H9 (cell line): ENCODE measurements at regions not wholly inside any gene's neighbourhood (a gene's known extent, or its start where the extent isn't known, plus 50 kb on each side); places are given as distances from the start of the nearest gene placed in this dataset.

Experiments used
- DNase-seq: peaks from one replicate; pipeline ENCODE4 v3.0.0-alpha.2; 2017
- H2AFZ ChIP-seq: one replicate; pipeline ENCODE4 v1.6.1; 2013; ENCODE audit warnings: mild to moderate bottlenecking, low read length, control low read depth, moderate library complexity
- H2AK5ac ChIP-seq: 2 replicates; pipeline ENCODE4 v1.6.1; 2013; ENCODE audit warnings: low read length, control low read depth, mixed read lengths; ENCODE audit not compliant: insufficient read length
- H2BK120ac ChIP-seq: one replicate; pipeline ENCODE4 v1.6.1; 2013; ENCODE audit warnings: low read depth, mild to moderate bottlenecking, low read length, control low read depth, inconsistent platforms; ENCODE audit not compliant: poor library complexity, severe bottlenecking
- H2BK12ac ChIP-seq: 2 replicates; pipeline ENCODE4 v1.6.1; 2013; ENCODE audit warnings: low read length, control low read depth, mixed read lengths, low read depth; ENCODE audit not compliant: insufficient read length
- H2BK15ac ChIP-seq: 2 replicates; pipeline ENCODE4 v1.6.1; 2013; ENCODE audit warnings: low read depth, low read length, control low read depth
- H2BK20ac ChIP-seq: one replicate; pipeline ENCODE4 v1.6.1; 2013; ENCODE audit warnings: low read depth, mild to moderate bottlenecking, low read length, control low read depth, inconsistent platforms; ENCODE audit not compliant: poor library complexity, severe bottlenecking
- H2BK5ac ChIP-seq: 2 replicates; pipeline ENCODE4 v1.6.1; 2013; ENCODE audit warnings: low read length, control low read depth, mixed read lengths; ENCODE audit not compliant: insufficient read length
- H3K14ac ChIP-seq: 2 replicates; pipeline ENCODE4 v1.6.1; 2013; ENCODE audit warnings: low read length, control low read depth; ENCODE audit not compliant: insufficient read depth
- H3K18ac ChIP-seq: 2 replicates; pipeline ENCODE4 v1.6.1; 2013; ENCODE audit warnings: low read depth, mild to moderate bottlenecking, mixed read lengths, low read length, control low read depth; ENCODE audit not compliant: insufficient read length
- H3K23ac ChIP-seq: 2 replicates; pipeline ENCODE4 v1.6.1; 2013; ENCODE audit warnings: low read length, control low read depth, mixed read lengths, low read depth; ENCODE audit not compliant: insufficient read length
- H3K23me2 ChIP-seq: 2 replicates; pipeline ENCODE4 v1.6.1; 2013; ENCODE audit warnings: low read depth, mild to moderate bottlenecking, mixed read lengths, low read length, control low read depth; ENCODE audit not compliant: insufficient read length, poor library complexity, severe bottlenecking
- H3K27ac ChIP-seq: 2 replicates; pipeline ENCODE4 v1.5.1; 2013; ENCODE audit warnings: low read length, control low read depth, mixed read lengths, low read depth; ENCODE audit not compliant: insufficient read length
- H3K27me3 ChIP-seq: 2 replicates; pipeline ENCODE4 v1.6.1; 2013; ENCODE audit warnings: low read length, control low read depth, inconsistent platforms; ENCODE audit not compliant: insufficient read depth
- H3K4ac ChIP-seq: 2 replicates; pipeline ENCODE4 v1.6.1; 2013; ENCODE audit warnings: low read depth, mild to moderate bottlenecking, control low read depth, inconsistent platforms, low read length, moderate library complexity
- H3K4me1 ChIP-seq: 2 replicates; pipeline ENCODE4 v1.6.1; 2013; ENCODE audit warnings: low read length, control low read depth, inconsistent platforms; ENCODE audit not compliant: insufficient read depth
- H3K4me2 ChIP-seq: 2 replicates; pipeline ENCODE4 v1.6.1; 2013; ENCODE audit warnings: low read length, control low read depth, mixed read lengths; ENCODE audit not compliant: insufficient read length, insufficient read depth
- H3K56ac ChIP-seq: 2 replicates; pipeline ENCODE4 v1.6.1; 2013; ENCODE audit warnings: low read depth, mild to moderate bottlenecking, mixed read lengths, low read length, control low read depth; ENCODE audit not compliant: insufficient read length
- H3K79me1 ChIP-seq: 2 replicates; pipeline ENCODE4 v1.6.1; 2013; ENCODE audit warnings: low read depth, mild to moderate bottlenecking, moderate library complexity, low read length, control low read depth, inconsistent platforms; ENCODE audit not compliant: insufficient read depth, poor library complexity, severe bottlenecking
- H3K79me2 ChIP-seq: 2 replicates; pipeline ENCODE4 v1.6.1; 2013; ENCODE audit warnings: low read length, control low read depth, inconsistent platforms; ENCODE audit not compliant: insufficient read depth
- H3K9ac ChIP-seq: 2 replicates; pipeline ENCODE4 v1.6.1; 2013; ENCODE audit warnings: low read length, control low read depth, mixed read lengths; ENCODE audit not compliant: insufficient read length; ENCODE audit errors: extremely low read depth
- H3K9me3 ChIP-seq: one replicate; pipeline ENCODE4 v1.6.1; 2013; ENCODE audit warnings: low read depth, low read length, inconsistent platforms; ENCODE audit not compliant: control insufficient read depth
- H3T11ph ChIP-seq: one replicate; pipeline ENCODE4 v1.6.1; 2013; ENCODE audit warnings: mild to moderate bottlenecking, low read length, control low read depth, inconsistent platforms
- H4K20me1 ChIP-seq: one replicate; pipeline ENCODE4 v1.6.1; 2013; ENCODE audit not compliant: control insufficient read depth, insufficient read length, insufficient read depth
- H4K5ac ChIP-seq: 2 replicates; pipeline ENCODE4 v1.6.1; 2013; ENCODE audit warnings: low read depth, mild to moderate bottlenecking, mixed read lengths, low read length, control low read depth; ENCODE audit not compliant: insufficient read length
- H4K8ac ChIP-seq: replicated peaks from 2 replicates; pipeline ENCODE4 v1.6.1; 2013; ENCODE audit warnings: low read length, control low read depth, mixed read lengths, low read depth; ENCODE audit not compliant: insufficient read length
- H4K91ac ChIP-seq: 2 replicates; pipeline ENCODE4 v1.6.1; 2013; ENCODE audit warnings: low read depth, mild to moderate bottlenecking, moderate library complexity, mixed read lengths, low read length, control low read depth; ENCODE audit not compliant: insufficient read length
- H3K27ac Mint-ChIP-seq, 3 experiments: 2 replicates in 2 of 3; 3 replicates in 1 of 3; pipeline ENCODE4 v1.8.0; 2020 to 2021; ENCODE audit warnings: mixed read lengths in 3 of 3, mild to moderate bottlenecking in 1 of 3, moderate library complexity in 1 of 3
- H3K27me3 Mint-ChIP-seq: 2 replicates; pipeline ENCODE4 v1.8.0; 2021; ENCODE audit warnings: low read depth, mild to moderate bottlenecking, moderate library complexity, mixed read lengths
- H3K36me3 Mint-ChIP-seq, 3 experiments: 2 replicates in 2 of 3; 3 replicates in 1 of 3; pipeline ENCODE4 v1.8.0; 2020 to 2021; ENCODE audit warnings: low read depth in 3 of 3, mixed read lengths in 3 of 3; ENCODE audit not compliant: insufficient read depth in 1 of 3
- H3K4me1 Mint-ChIP-seq, 2 experiments: 2 replicates each; pipeline ENCODE4 v1.8.0; 2020; ENCODE audit warnings: mixed read lengths in 2 of 2
- H3K4me3 Mint-ChIP-seq, 2 experiments: 2 replicates in 1 of 2; 3 replicates in 1 of 2; pipeline ENCODE4 v1.8.0; 2020 to 2021; ENCODE audit warnings: mild to moderate bottlenecking in 2 of 2, mixed read lengths in 2 of 2, moderate library complexity in 1 of 2
- H3K9me3 Mint-ChIP-seq, 2 experiments: 2 replicates in 1 of 2; 3 replicates in 1 of 2; pipeline ENCODE4 v1.8.0; 2020; ENCODE audit warnings: mild to moderate bottlenecking in 2 of 2, mixed read lengths in 2 of 2, moderate library complexity in 1 of 2
- WGBS: extraction: QIAGEN DNeasy Blood & Tissue Kit; methylation state at CpG from one replicate; pipeline ENCODE4 v1.1.7; 2013; ENCODE audit warnings: missing lambda C conversion rate, low lambda C conversion rate, mixed read lengths; ENCODE audit not compliant: insufficient read length; ENCODE audit errors: extremely low coverage; 5-methylcytosine and 5-hydroxymethylcytosine counted together
- TF ChIP-seq, protein P1 (sequence below): fragments of 200-600 bp; sonication (generic); conservative IDR thresholded peaks from 3 replicates; pipeline ENCODE4 v1.8.0; 2021; ENCODE audit warnings: antibody characterized with exemption, mild to moderate bottlenecking

GRCh38 chr17:77811521-77811920, 147.0 kb upstream of the TNRC6C start:
- Histone ChIP-seq H3K56ac (no peak overlapping the region), H3T11ph (no peak overlapping the region), H2BK15ac (no peak overlapping the region), H4K91ac (peak overlapping the region; percentile 14), H3K27me3 (no peaks in the 10 kb centered on the region; the same call in 1 of the 2 replicates), H3K4me2 (no peak overlapping the region), H2BK20ac (no peak overlapping the region), H4K5ac (no peak overlapping the region), H3K27ac (no peak overlapping the region), H2BK5ac (no peak overlapping the region), H3K14ac (no peak overlapping the region; the same call in 1 of the 2 replicates), H3K79me2 (no peaks in the 10 kb centered on the region), H3K23ac (no peak overlapping the region), H2BK120ac (no peak overlapping the region), H3K18ac (no peak overlapping the region), H3K4ac (no peak overlapping the region), H2AFZ (no peak overlapping the region), H3K9me3 (no peaks in the 10 kb centered on the region), H3K9ac (no peak overlapping the region), H2BK12ac (no peak overlapping the region), H3K79me1 (no peaks in the 10 kb centered on the region), H4K20me1 (no peaks in the 10 kb centered on the region), H3K23me2 (no peaks in the 10 kb centered on the region), H4K8ac (no peak overlapping the region), H2AK5ac (peak overlapping the region; percentile 25), H3K4me1 (peaks cover 7% of the 10 kb centered on the region; the same call in 1 of the 2 replicates)
- H3K9me3 Mint-ChIP-seq, result no peaks in the 10 kb centered on the region
- H3K27ac Mint-ChIP-seq, result no peak overlapping the region
- TF ChIP-seq, protein P1, sequence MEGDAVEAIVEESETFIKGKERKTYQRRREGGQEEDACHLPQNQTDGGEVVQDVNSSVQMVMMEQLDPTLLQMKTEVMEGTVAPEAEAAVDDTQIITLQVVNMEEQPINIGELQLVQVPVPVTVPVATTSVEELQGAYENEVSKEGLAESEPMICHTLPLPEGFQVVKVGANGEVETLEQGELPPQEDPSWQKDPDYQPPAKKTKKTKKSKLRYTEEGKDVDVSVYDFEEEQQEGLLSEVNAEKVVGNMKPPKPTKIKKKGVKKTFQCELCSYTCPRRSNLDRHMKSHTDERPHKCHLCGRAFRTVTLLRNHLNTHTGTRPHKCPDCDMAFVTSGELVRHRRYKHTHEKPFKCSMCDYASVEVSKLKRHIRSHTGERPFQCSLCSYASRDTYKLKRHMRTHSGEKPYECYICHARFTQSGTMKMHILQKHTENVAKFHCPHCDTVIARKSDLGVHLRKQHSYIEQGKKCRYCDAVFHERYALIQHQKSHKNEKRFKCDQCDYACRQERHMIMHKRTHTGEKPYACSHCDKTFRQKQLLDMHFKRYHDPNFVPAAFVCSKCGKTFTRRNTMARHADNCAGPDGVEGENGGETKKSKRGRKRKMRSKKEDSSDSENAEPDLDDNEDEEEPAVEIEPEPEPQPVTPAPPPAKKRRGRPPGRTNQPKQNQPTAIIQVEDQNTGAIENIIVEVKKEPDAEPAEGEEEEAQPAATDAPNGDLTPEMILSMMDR, result no peak
- H3K4me3 Mint-ChIP-seq, result no peak overlapping the region
- no CpG with 5 or more reads among the region's 6 CpGs for WGBS
- H3K27me3 Mint-ChIP-seq, result peaks cover 29% of the 10 kb centered on the region
- DNase-seq, result peak; percentile 28
- H3K36me3 Mint-ChIP-seq, result peaks cover 0 to 2% (median 0%) of the 10 kb centered on the region in 3 experiments; a peak in 1 of 7 replicates
- peaks cover 8 to 23% of the 10 kb centered on the region in 2 experiments for H3K4me1 Mint-ChIP-seq
